Panc1 (cell line): ENCODE measurements at regions not wholly inside any gene's neighbourhood (a gene's known extent, or its start where the extent isn't known, plus 50 kb on each side); places are given as distances from the start of the nearest gene placed in this dataset.

ENCODE experiments used
- ATAC-seq: fragments of 200-7000 bp; cut with Tn5 transposase; 2 replicates; pipeline ENCODE4 v1.9.1; 2020; ENCODE audit warnings: mild to moderate bottlenecking, moderate library complexity
- BruUV-seq: library from RNA; stranded (reverse); fragments of 400-500 nt; replicated peaks from 2 replicates; lab custom pipeline; 2021; lab: Mats Ljungman, UMichigan
- CTCF ChIA-PET: fragments of 300-600 bp; sonication (Branson Sonifier 250); formaldehyde crosslinking; loops from one replicate; lab custom pipeline; 2022; ENCODE audit warnings: antibody characterized with exemption; lab: Charles Lee
- POLR2A ChIA-PET: fragments of 300-600 bp; sonication (Branson Sonifier 250); formaldehyde crosslinking; loops from one replicate; lab custom pipeline; 2022; ENCODE audit warnings: antibody characterized with exemption; lab: Charles Lee
- DNase-seq: peaks from one replicate; pipeline ENCODE4 v3.0.0-alpha.2; 2010; ENCODE audit warnings: low read depth, low spot score
- H3K27ac ChIP-seq: 2 replicates; pipeline ENCODE4 v1.5.1; 2011; ENCODE audit warnings: mild to moderate bottlenecking, low read length, inconsistent platforms
- H3K27me3 ChIP-seq: fragments of 200-500 bp; sonication (Bioruptor generic); 2 replicates; pipeline ENCODE4 v1.6.0; 2014; ENCODE audit warnings: low read length, inconsistent platforms; ENCODE audit not compliant: control insufficient read depth, insufficient read depth
- H3K36me3 ChIP-seq: fragments of 200-500 bp; sonication (Bioruptor generic); 2 replicates; pipeline ENCODE4 v1.5.1; 2014; ENCODE audit warnings: inconsistent platforms, mild to moderate bottlenecking, low read length, moderate library complexity; ENCODE audit not compliant: control insufficient read depth, insufficient read depth
- H3K4me1 ChIP-seq: 2 replicates; pipeline ENCODE4 v1.5.1; 2011; ENCODE audit warnings: inconsistent platforms, mild to moderate bottlenecking, low read length, moderate library complexity; ENCODE audit not compliant: control insufficient read depth, insufficient read depth
- H3K4me3 ChIP-seq, 2 experiments: 2 replicates each; pipeline ENCODE4 v1.5.1; 2011 to 2012; ENCODE audit warnings: low read depth in 2 of 2, low read length in 2 of 2, mild to moderate bottlenecking in 2 of 2, inconsistent platforms in 1 of 2, moderate library complexity in 1 of 2
- H3K9me3 ChIP-seq: fragments of 200-500 bp; sonication (Bioruptor generic); 2 replicates; pipeline ENCODE4 v1.5.1; 2014; ENCODE audit warnings: low read depth, mild to moderate bottlenecking, inconsistent platforms, low read length, moderate library complexity; ENCODE audit not compliant: control insufficient read depth, insufficient read depth
- POLR2AphosphoS5 ChIP-seq: IDR thresholded peaks from 2 replicates; pipeline ENCODE4 v1.6.1; 2012; ENCODE audit warnings: mild to moderate bottlenecking, low read depth, low read length, moderate library complexity
- SIN3A ChIP-seq: IDR thresholded peaks from 2 replicates; pipeline ENCODE4 v1.6.1; 2012; ENCODE audit warnings: low read depth, mild to moderate bottlenecking, low read length, moderate library complexity, borderline replicate concordance; ENCODE audit not compliant: insufficient read depth
- TCF7L2 ChIP-seq: IDR thresholded peaks from 2 replicates; pipeline ENCODE4 v1.6.1; 2011; ENCODE audit warnings: mild to moderate bottlenecking, low read depth, low read length, inconsistent platforms
- in situ Hi-C: cut with HindIII; loops from 2 replicates; pipeline ENCODE4 v1.10.0; 2016; ENCODE audit warnings: low sequenced_read_pairs, low pct_unique_long_range_greater_than_20kb
- intact Hi-C: fragments of 100-400 bp; cut with micrococcal nuclease; formaldehyde crosslinking; loops from one replicate; pipeline ENCODE4 v1.10.0; 2022; ENCODE audit not compliant: unreplicated experiment
- TF ChIP-seq, protein P1 (sequence below): fragments of 450-650 bp; IDR thresholded peaks from 2 replicates; pipeline ENCODE4 v1.5.1; 2017; ENCODE audit warnings: mild to moderate bottlenecking
- TF ChIP-seq, protein P2 (sequence below), 2 experiments: IDR thresholded peaks; 2 replicates each; pipeline ENCODE4 v1.6.1; 2011 to 2012; ENCODE audit warnings: low read depth in 2 of 2, control low read depth in 1 of 2, low read length in 1 of 2, mild to moderate bottlenecking in 1 of 2, moderate library complexity in 1 of 2; ENCODE audit not compliant: insufficient read depth in 1 of 2

DNA sequence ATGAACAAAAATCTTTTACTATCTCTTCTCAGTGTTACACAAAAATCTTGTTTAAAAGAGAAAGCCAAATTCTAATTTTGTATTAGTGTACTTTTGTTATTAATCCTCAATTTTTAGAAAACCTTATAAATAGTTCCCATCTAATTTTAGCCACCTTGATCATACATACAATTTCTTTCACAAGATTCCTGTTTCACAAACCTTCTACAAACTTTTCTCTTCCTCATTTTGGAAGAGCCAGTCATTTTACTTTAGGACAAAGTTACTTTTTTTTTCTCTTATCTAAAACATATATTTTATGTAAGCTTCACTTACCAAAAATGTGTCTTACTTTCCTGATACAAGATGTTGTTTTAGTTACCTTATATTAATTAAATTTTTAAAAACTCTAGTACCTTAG is 161.3 kb downstream of the YIPF5 start:
- TF ChIP-seq, protein P1, sequence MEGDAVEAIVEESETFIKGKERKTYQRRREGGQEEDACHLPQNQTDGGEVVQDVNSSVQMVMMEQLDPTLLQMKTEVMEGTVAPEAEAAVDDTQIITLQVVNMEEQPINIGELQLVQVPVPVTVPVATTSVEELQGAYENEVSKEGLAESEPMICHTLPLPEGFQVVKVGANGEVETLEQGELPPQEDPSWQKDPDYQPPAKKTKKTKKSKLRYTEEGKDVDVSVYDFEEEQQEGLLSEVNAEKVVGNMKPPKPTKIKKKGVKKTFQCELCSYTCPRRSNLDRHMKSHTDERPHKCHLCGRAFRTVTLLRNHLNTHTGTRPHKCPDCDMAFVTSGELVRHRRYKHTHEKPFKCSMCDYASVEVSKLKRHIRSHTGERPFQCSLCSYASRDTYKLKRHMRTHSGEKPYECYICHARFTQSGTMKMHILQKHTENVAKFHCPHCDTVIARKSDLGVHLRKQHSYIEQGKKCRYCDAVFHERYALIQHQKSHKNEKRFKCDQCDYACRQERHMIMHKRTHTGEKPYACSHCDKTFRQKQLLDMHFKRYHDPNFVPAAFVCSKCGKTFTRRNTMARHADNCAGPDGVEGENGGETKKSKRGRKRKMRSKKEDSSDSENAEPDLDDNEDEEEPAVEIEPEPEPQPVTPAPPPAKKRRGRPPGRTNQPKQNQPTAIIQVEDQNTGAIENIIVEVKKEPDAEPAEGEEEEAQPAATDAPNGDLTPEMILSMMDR = no peak
- TF ChIP-seq SIN3A (no peak), POLR2AphosphoS5 (no peak), TCF7L2 (no peak)
- TF ChIP-seq, protein P2, sequence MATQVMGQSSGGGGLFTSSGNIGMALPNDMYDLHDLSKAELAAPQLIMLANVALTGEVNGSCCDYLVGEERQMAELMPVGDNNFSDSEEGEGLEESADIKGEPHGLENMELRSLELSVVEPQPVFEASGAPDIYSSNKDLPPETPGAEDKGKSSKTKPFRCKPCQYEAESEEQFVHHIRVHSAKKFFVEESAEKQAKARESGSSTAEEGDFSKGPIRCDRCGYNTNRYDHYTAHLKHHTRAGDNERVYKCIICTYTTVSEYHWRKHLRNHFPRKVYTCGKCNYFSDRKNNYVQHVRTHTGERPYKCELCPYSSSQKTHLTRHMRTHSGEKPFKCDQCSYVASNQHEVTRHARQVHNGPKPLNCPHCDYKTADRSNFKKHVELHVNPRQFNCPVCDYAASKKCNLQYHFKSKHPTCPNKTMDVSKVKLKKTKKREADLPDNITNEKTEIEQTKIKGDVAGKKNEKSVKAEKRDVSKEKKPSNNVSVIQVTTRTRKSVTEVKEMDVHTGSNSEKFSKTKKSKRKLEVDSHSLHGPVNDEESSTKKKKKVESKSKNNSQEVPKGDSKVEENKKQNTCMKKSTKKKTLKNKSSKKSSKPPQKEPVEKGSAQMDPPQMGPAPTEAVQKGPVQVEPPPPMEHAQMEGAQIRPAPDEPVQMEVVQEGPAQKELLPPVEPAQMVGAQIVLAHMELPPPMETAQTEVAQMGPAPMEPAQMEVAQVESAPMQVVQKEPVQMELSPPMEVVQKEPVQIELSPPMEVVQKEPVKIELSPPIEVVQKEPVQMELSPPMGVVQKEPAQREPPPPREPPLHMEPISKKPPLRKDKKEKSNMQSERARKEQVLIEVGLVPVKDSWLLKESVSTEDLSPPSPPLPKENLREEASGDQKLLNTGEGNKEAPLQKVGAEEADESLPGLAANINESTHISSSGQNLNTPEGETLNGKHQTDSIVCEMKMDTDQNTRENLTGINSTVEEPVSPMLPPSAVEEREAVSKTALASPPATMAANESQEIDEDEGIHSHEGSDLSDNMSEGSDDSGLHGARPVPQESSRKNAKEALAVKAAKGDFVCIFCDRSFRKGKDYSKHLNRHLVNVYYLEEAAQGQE (IDR thresholded peaks at IDR 0.05; ENCODE audit: insufficient read depth in 1 of 2, low read depth in 2 of 2, low read length in 1 of 2) = no peak
- DNase-seq (no peak), ATAC-seq (no peak)
- intact Hi-C loops (no loop called here), in situ Hi-C loops (no loop called here)
- POLR2A ChIA-PET = no interaction called here
- Histone ChIP-seq H3K27me3 (no peaks in the 10 kb centered on the region), H3K27ac (no peak overlapping the region), H3K4me3 (no peak overlapping the region), H3K36me3 (no peaks in the 10 kb centered on the region), H3K9me3 (peaks cover 7% of the 10 kb centered on the region; the same call in 1 of the 2 replicates), H3K4me1 (no peaks in the 10 kb centered on the region)
- CTCF ChIA-PET = no interaction called here
- BruUV-seq = no TSS peak

DNA sequence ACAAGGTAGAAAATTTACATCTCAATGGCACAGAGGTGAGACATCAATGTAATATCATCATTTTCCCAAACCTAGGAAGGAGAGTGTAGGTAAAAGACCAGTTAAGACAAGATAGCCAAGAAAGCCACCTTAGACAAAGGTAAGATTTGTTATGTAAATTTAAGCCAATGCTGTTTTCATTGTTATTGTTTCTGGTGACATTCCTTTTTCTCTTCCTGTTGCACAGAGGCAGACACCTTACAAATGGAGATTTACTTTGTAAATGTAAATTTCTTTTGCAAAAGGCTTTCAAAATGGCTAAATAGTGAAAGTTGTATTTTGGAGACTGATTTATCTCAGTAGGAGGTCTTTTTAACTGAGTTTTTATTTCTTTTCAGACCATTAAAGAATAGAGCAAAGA is 159.1 kb downstream of the YIPF5 start:
- ChIA-PET CTCF (no interaction called here), POLR2A (no interaction called here)
- no peaks in the 10 kb centered on the region for H3K27me3 ChIP-seq
- H3K4me3 ChIP-seq = no peak overlapping the region
- intact Hi-C loops = no loop called here
- ATAC-seq (no peak), DNase-seq (no peak)
- H3K36me3 ChIP-seq = no peaks in the 10 kb centered on the region
- BruUV-seq = no TSS peak
- TF ChIP-seq, protein P1 = no peak
- TF ChIP-seq SIN3A = no peak
- TF ChIP-seq, protein P2 (IDR thresholded peaks at IDR 0.05; ENCODE audit: insufficient read depth in 1 of 2, low read depth in 2 of 2, low read length in 1 of 2) = no peak
- TF ChIP-seq TCF7L2 = no peak
- no peak for TF ChIP-seq POLR2AphosphoS5
- H3K4me1 ChIP-seq = no peaks in the 10 kb centered on the region
- in situ Hi-C loops = no loop called here
- H3K9me3 ChIP-seq = peaks cover 7% of the 10 kb centered on the region; the same call in 1 of the 2 replicates
- no peak overlapping the region for H3K27ac ChIP-seq
